ENCODE measurements at regions not wholly inside any gene's neighbourhood (a gene's known extent, or its start where the extent isn't known, plus 50 kb on each side); places are given as distances from the start of the nearest gene placed in this dataset.

- no peaks in the 10 kb centered on the region for H3K4me1 Mint-ChIP-seq (ENCODE audit: low read depth, unreplicated experiment)
- Histone ChIP-seq H3K27me3 (replicated peaks; ENCODE audit: control insufficient read depth, insufficient read depth, low read length) (peaks cover 1% of the 10 kb centered on the region; the same call in 1 of the 2 replicates), H3K4me3 (ENCODE audit: low read depth, low read length) (no peak overlapping the region), H3K9me3 (no peaks in the 10 kb centered on the region), H3K36me3 (ENCODE audit: control insufficient read depth, insufficient read depth, low read length) (no peaks in the 10 kb centered on the region), H3K4me1 (peaks cover 7% of the 10 kb centered on the region; the same call in 1 of the 2 replicates)
- intact Hi-C loops (cut with micrococcal nuclease; ENCODE audit: unreplicated experiment): loop anchor here (10.0 kb wide), 1 partner anchor 407 kb away; the partner anchor contains the start of gene ADAMTS6
- no peaks in the 10 kb centered on the region for H3K36me3 Mint-ChIP-seq (ENCODE audit: insufficient read depth, unreplicated experiment)
- DNase-seq: no peak
- TF ChIP-seq CTCF (IDR thresholded peaks at IDR 0.05; ENCODE audit: insufficient read depth in 1 of 2, low read depth in 1 of 2, low read length in 1 of 2, severe bottlenecking in 1 of 2, unreplicated experiment in 1 of 2): no peak
- no peaks in the 10 kb centered on the region for H3K9me3 Mint-ChIP-seq (ENCODE audit: unreplicated experiment)
- H3K27me3 Mint-ChIP-seq (ENCODE audit: insufficient read depth, unreplicated experiment): no peaks in the 10 kb centered on the region
- CTCF ChIA-PET: interaction anchor here (0.6 kb wide), 1 partner anchor 104 kb away, joined by 3 read pairs; no protein-coding TSS in a partner anchor
- no TSS peak for BruUV-seq (replicated peaks)
- POLR2A ChIA-PET: no interaction called here
- H3K27ac Mint-ChIP-seq (ENCODE audit: unreplicated experiment): no peak overlapping the region
- no peak overlapping the region for H3K4me3 Mint-ChIP-seq (ENCODE audit: unreplicated experiment)
These were observed 308.9 kb downstream of the CWC27 start for GRCh38 chr5:65077653-65078052.

- H3K27ac Mint-ChIP-seq (ENCODE audit: unreplicated experiment): no peak overlapping the region
- BruUV-seq (replicated peaks): no TSS peak
- Histone ChIP-seq H3K9me3 (no peaks in the 10 kb centered on the region), H3K4me3 (ENCODE audit: low read depth, low read length) (no peak overlapping the region), H3K36me3 (ENCODE audit: control insufficient read depth, insufficient read depth, low read length) (no peaks in the 10 kb centered on the region), H3K4me1 (peaks cover 7% of the 10 kb centered on the region; the same call in 1 of the 2 replicates), H3K27me3 (replicated peaks; ENCODE audit: control insufficient read depth, insufficient read depth, low read length) (no peaks in the 10 kb centered on the region)
- no peak for TF ChIP-seq CTCF (IDR thresholded peaks at IDR 0.05; ENCODE audit: insufficient read depth in 1 of 2, low read depth in 1 of 2, low read length in 1 of 2, severe bottlenecking in 1 of 2, unreplicated experiment in 1 of 2)
- no peak for DNase-seq
- ChIA-PET POLR2A (no interaction called here), CTCF (no interaction called here)
- no peaks in the 10 kb centered on the region for H3K27me3 Mint-ChIP-seq (ENCODE audit: insufficient read depth, unreplicated experiment)
- no peaks in the 10 kb centered on the region for H3K36me3 Mint-ChIP-seq (ENCODE audit: insufficient read depth, unreplicated experiment)
- intact Hi-C loops (cut with micrococcal nuclease; ENCODE audit: unreplicated experiment): loop anchor here (10.0 kb wide), 1 partner anchor 406 kb away; the partner anchor contains the start of gene ADAMTS6
- H3K9me3 Mint-ChIP-seq (ENCODE audit: unreplicated experiment): no peaks in the 10 kb centered on the region
- no peaks in the 10 kb centered on the region for H3K4me1 Mint-ChIP-seq (ENCODE audit: low read depth, unreplicated experiment)
- H3K4me3 Mint-ChIP-seq (ENCODE audit: unreplicated experiment): no peak overlapping the region
These were observed 309.6 kb downstream of the CWC27 start for GRCh38 chr5:65078331-65078730.

- intact Hi-C loops (cut with micrococcal nuclease; ENCODE audit: unreplicated experiment): no loop called here
- no peak overlapping the region for H3K4me3 Mint-ChIP-seq (ENCODE audit: unreplicated experiment)
- no peak for DNase-seq
- no peaks in the 10 kb centered on the region for H3K27me3 ChIP-seq (replicated peaks; ENCODE audit: control insufficient read depth, insufficient read depth, low read length)
- POLR2A ChIA-PET: no interaction called here
- H3K4me1 ChIP-seq: peaks cover 7% of the 10 kb centered on the region; the same call in 1 of the 2 replicates
- CTCF ChIA-PET: interaction anchor here (0.6 kb wide), 1 partner anchor 402 kb away, joined by 4 read pairs; no protein-coding TSS in a partner anchor
- no TSS peak for BruUV-seq (replicated peaks)
- no peaks in the 10 kb centered on the region for H3K36me3 ChIP-seq (ENCODE audit: control insufficient read depth, insufficient read depth, low read length)
- no peaks in the 10 kb centered on the region for H3K36me3 Mint-ChIP-seq (ENCODE audit: insufficient read depth, unreplicated experiment)
- H3K4me3 ChIP-seq (ENCODE audit: low read depth, low read length): no peak overlapping the region
- no peaks in the 10 kb centered on the region for H3K9me3 ChIP-seq
- TF ChIP-seq CTCF (IDR thresholded peaks at IDR 0.05; ENCODE audit: insufficient read depth in 1 of 2, low read depth in 1 of 2, low read length in 1 of 2, severe bottlenecking in 1 of 2, unreplicated experiment in 1 of 2): no peak
- no peaks in the 10 kb centered on the region for H3K9me3 Mint-ChIP-seq (ENCODE audit: unreplicated experiment)
- no peaks in the 10 kb centered on the region for H3K27me3 Mint-ChIP-seq (ENCODE audit: insufficient read depth, unreplicated experiment)
- H3K4me1 Mint-ChIP-seq (ENCODE audit: low read depth, unreplicated experiment): no peaks in the 10 kb centered on the region
- H3K27ac Mint-ChIP-seq (ENCODE audit: unreplicated experiment): no peak overlapping the region
These were observed 312.3 kb downstream of the CWC27 start for GRCh38 chr5:65081071-65081470.

Measured in Caco-2 (cell line).